Head of caudate nucleus (tissue), 42 donors: ENCODE measurements at regions not wholly inside any gene's neighbourhood (a gene's known extent, or its start where the extent isn't known, plus 50 kb on each side); places are given as distances from the start of the nearest gene placed in this dataset.
"Not testable (repeated sequence)": the region's sequence is repeated elsewhere in the genome, so short reads cannot be mapped to it uniquely, and the experiment has no call there.

ENCODE experiments used
- DNase-seq, 42 donors: peaks; one replicate each; pipeline versions ENCODE4 v3.0.0 to v3.0.0-alpha.2; 2020 to 2021; ENCODE audit warnings: mixed read lengths in 7 of 42
- intact Hi-C: fragments of 100-400 bp; cut with DNase I; formaldehyde crosslinking; loops from one replicate; pipeline ENCODE4 v1.15.0; 2022

DNA sequence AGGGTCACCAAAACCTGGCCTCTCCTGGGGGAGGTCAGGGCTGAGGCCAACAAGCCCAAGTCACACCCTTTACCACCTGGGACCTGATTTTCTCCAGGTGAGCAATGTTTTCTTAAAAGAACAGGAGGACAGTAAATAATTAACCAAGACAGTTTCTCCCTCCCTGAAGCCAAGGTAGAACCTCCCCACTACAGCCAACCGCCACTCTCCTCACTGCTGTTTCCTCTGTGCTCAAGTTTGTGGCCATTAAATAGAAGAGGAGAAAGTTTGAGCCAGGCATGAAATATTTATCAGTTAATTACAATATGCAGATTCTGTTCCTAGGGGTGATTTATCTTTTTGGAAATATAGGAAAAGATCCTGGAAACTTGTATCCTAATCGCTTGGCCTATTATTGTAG is 150.6 kb upstream of the ANKRD20A1 start:
- DNase-seq, intact Hi-C loops: not testable (repeated sequence)

- intact Hi-C loops = not testable (repeated sequence)
- DNase-seq = peak in 13 of 42 donors; percentile 1 to 32 (median 9)
Observed at GRCh38 chr9:67711429-67711828, 147.3 kb upstream of the ANKRD20A1 start.

- peak in 39 of 42 donors; percentile 0 to 58 (median 12) for DNase-seq
- intact Hi-C loops = not testable (repeated sequence)
Observed at GRCh38 chr9:67711931-67712330, 146.8 kb upstream of the ANKRD20A1 start.

DNA sequence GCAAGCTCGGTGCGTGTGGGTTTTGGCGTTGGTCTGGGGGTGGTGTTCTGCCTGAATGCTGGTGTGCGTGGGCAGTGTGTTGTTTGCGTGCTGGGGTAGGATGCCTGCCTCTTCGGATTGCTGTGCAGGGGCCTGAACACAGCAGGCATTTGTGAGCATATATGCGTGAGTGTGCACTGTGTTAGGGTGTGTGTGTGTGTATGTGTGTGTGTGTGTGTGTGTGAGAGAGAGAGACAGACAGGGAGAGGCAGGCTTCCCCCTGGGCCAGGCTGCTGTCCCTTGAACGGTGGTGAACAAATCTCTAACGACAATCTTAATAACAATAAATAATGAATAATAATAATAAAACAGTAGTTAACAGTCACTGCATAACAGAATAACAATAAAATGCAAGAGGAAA is 145.8 kb upstream of the ANKRD20A1 start:
- DNase-seq = peak in 18 of 42 donors; percentile 0 to 35 (median 6)

GRCh38 chr9:67717830-67718388 is 140.8 kb upstream of the ANKRD20A1 start:
- peak; percentile 31 to 91 (median 72) for DNase-seq
- intact Hi-C loops = not testable (repeated sequence)

More for the DNA sequence above, 145.8 kb upstream of the ANKRD20A1 start:
- intact Hi-C loops = not testable (repeated sequence)

DNA sequence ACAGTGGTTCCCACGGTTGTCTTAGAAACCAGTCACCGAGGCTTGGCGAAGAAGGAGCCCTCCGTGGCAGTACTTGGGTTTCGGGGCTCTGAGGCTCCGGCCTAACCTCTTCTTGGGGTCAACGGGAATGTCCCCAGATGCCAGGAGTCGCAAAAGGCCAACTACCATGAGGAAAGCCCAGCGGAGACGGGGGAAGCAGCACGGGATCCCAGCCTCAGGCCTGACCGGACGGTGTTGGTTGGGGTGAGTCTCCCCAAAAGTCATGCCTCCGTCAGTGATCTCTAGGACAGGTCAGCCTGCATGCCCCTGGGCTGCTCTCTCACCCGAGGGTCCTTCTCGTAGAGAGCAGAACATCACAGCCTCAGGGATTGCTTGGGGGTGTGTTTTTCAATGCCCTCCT is 138.2 kb upstream of the ANKRD20A1 start:
- peak in 28 of 42 donors; percentile 0 to 38 (median 8) for DNase-seq

GRCh38 chr9:67722460-67723090 is 136.2 kb upstream of the ANKRD20A1 start:
- intact Hi-C loops, DNase-seq: not testable (repeated sequence)

More for the DNA sequence above, 138.2 kb upstream of the ANKRD20A1 start:
- intact Hi-C loops = not testable (repeated sequence)

GRCh38 chr9:67723185-67723584 is 135.5 kb upstream of the ANKRD20A1 start:
- intact Hi-C loops = not testable (repeated sequence)
- DNase-seq = peak in 41 of 42 donors; percentile 1 to 59 (median 19)

- intact Hi-C loops = not testable (repeated sequence)
- DNase-seq = peak in 41 of 42 donors; percentile 1 to 66 (median 20)
Observed at GRCh38 chr9:67724885-67725284, 133.8 kb upstream of the ANKRD20A1 start.

GRCh38 chr9:67726213-67726988 is 132.3 kb upstream of the ANKRD20A1 start:
- intact Hi-C loops = not testable (repeated sequence)
- peak in 29 of 42 donors; percentile 0 to 42 (median 9) for DNase-seq

- intact Hi-C loops, DNase-seq: not testable (repeated sequence)
Observed at GRCh38 chr9:67763133-67763532, 95.6 kb upstream of the ANKRD20A1 start.

- DNase-seq, intact Hi-C loops: not testable (repeated sequence)
Observed at GRCh38 chr9:67771807-67772206, 86.9 kb upstream of the ANKRD20A1 start.

GRCh38 chr9:67800170-67800569 is 58.6 kb upstream of the ANKRD20A1 start:
- intact Hi-C loops = not testable (repeated sequence)
- DNase-seq = peak in 6 of 42 donors; percentile 0 to 34 (median 12)
